Body of pancreas (tissue), 4 donors: ENCODE measurements at regions not wholly inside any gene's neighbourhood (a gene's known extent, or its start where the extent isn't known, plus 50 kb on each side); places are given as distances from the start of the nearest gene placed in this dataset.

Experiments
- ATAC-seq: fragments of 150-250 bp; one replicate; pipeline ENCODE4 v1.9.1; 2016
- DNase-seq, 4 donors: peaks; one replicate each; pipeline ENCODE4 v3.0.0-alpha.2; 2019
- H3K27ac ChIP-seq, 4 donors: fragments of 200-600 bp; sonication (generic); 1 replicate in 3 of 4; 2 replicates in 1 of 4; pipeline versions ENCODE4 v1.5.1 to v1.6.1; 2016 to 2019; ENCODE audit warnings: mild to moderate bottlenecking in 1 of 4, mixed read lengths in 1 of 4, moderate library complexity in 1 of 4
- H3K27me3 ChIP-seq, 2 donors: fragments of 200-600 bp; sonication (generic); one replicate each; pipeline ENCODE4 v1.6.0; 2016; ENCODE audit warnings: mild to moderate bottlenecking in 1 of 2
- H3K36me3 ChIP-seq, 2 donors: fragments of 200-600 bp; sonication (generic); replicated peaks in 1 of 2; 2 replicates each; pipeline ENCODE4 v1.5.1; 2016; ENCODE audit warnings: low read depth in 2 of 2; ENCODE audit not compliant: insufficient read depth in 1 of 2
- H3K4me1 ChIP-seq: fragments of 200-600 bp; sonication (generic); one replicate; pipeline ENCODE4 v1.6.0; 2016
- H3K4me3 ChIP-seq, 2 donors: fragments of 200-600 bp; sonication (generic); 1 replicate in 1 of 2; 2 replicates in 1 of 2; pipeline ENCODE4 v1.5.1; 2016 to 2019
- H3K9me3 ChIP-seq, 3 donors: fragments of 200-600 bp; sonication (generic); 1 replicate in 2 of 3; 2 replicates in 1 of 3; pipeline ENCODE4 v1.5.1; 2016
- POLR2A ChIP-seq, 3 donors: fragments of 450-650 bp; IDR thresholded peaks; one replicate each; pipeline ENCODE4 v1.6.1; 2016; ENCODE audit warnings: antibody characterized with exemption in 3 of 3, mild to moderate bottlenecking in 2 of 3
- WGBS, 2 donors: methylation state at CpG; one replicate each; pipeline ENCODE4 v1.1.5; 2017; 5-methylcytosine and 5-hydroxymethylcytosine counted together
- intact Hi-C: fragments of 100-400 bp; cut with DNase I; formaldehyde crosslinking; loops from one replicate; pipeline ENCODE4 v1.15.1; 2023
- TF ChIP-seq, protein P1 (sequence below), 7 experiments: fragments of 450-650 bp in 4 of 7; fragments of 200-600 bp in 3 of 7; sonication (generic) in 3 of 7; IDR thresholded peaks; one replicate each; pipeline ENCODE4 v1.5.1; 2016 to 2019; ENCODE audit warnings: antibody characterized with exemption in 7 of 7

DNA sequence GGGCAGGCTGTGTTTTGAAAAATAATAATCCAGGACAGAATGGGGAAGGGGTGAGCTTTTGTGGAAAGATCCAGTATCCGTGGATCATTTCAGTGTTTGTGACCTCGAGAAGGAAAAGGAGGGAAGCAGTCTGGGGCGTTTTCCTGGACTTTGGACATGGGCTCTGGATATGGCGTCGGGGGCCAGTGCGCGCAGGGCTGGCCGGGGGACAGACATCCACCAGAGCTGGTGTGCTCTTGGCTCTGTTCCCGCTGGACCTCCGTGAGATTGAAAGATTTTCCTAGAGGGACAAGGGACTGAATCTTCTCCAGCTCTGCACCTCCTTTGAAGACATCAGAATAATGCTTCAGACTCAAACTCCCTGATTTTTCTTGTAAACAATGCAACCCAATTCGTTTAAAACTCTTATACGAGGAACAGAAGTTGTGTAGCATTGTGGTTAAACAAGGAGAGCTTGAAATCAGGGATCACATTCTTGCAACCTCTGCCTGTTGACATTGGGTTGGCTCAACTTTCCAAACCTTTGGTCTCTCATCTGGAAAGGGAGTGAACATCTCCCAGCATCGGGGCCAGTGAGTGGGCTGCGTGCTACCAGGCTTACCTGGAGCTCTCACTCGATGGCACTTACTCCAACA lies 75.9 kb downstream of the C16orf95 start:
- Histone ChIP-seq H3K9me3 (no peaks in the 10 kb centered on the region), H3K36me3 (no peaks in the 10 kb centered on the region), H3K27ac (no peak overlapping the region), H3K27me3 (no peaks in the 10 kb centered on the region), H3K4me3 (no peak overlapping the region), H3K4me1 (no peaks in the 10 kb centered on the region)
- TF ChIP-seq POLR2A (IDR thresholded peaks at IDR 0.05): no peak
- TF ChIP-seq, protein P1, sequence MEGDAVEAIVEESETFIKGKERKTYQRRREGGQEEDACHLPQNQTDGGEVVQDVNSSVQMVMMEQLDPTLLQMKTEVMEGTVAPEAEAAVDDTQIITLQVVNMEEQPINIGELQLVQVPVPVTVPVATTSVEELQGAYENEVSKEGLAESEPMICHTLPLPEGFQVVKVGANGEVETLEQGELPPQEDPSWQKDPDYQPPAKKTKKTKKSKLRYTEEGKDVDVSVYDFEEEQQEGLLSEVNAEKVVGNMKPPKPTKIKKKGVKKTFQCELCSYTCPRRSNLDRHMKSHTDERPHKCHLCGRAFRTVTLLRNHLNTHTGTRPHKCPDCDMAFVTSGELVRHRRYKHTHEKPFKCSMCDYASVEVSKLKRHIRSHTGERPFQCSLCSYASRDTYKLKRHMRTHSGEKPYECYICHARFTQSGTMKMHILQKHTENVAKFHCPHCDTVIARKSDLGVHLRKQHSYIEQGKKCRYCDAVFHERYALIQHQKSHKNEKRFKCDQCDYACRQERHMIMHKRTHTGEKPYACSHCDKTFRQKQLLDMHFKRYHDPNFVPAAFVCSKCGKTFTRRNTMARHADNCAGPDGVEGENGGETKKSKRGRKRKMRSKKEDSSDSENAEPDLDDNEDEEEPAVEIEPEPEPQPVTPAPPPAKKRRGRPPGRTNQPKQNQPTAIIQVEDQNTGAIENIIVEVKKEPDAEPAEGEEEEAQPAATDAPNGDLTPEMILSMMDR (IDR thresholded peaks at IDR 0.05): no peak
- 68 to 70% methylated on average over 14 to 15 of the region's 15 CpGs for WGBS, 2 donors
- DNase-seq (no peak), ATAC-seq (no peak)
- intact Hi-C loops: no loop called here

DNA sequence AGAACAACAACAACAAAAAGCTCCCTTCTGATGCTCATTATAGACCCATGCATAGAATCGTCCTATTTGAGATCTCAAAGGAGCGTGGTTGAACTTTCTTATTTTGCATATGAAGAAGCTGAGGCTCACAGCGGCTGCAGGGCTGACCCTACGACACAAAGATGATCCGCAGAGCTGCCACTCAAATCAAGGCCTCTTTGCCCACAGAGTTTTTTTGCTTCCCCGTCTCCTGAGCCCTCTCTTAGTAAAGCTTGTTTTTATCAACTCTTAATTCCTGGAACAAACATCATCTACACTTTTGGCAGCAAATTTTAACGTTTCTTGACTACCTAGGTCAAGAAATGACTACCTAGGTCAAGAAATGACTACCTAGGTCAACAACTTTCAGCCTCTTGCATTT lies 73.7 kb downstream of the C16orf95 start:
- H3K4me1 ChIP-seq: no peaks in the 10 kb centered on the region
- no peaks in the 10 kb centered on the region for H3K36me3 ChIP-seq
- no peak overlapping the region for H3K4me3 ChIP-seq
- TF ChIP-seq POLR2A (IDR thresholded peaks at IDR 0.05): no peak
- TF ChIP-seq, protein P1 (IDR thresholded peaks at IDR 0.05): no peak
- H3K27ac ChIP-seq: no peak overlapping the region
- H3K9me3 ChIP-seq: no peaks in the 10 kb centered on the region
- 71 to 75% methylated on average over 7 of the region's 7 CpGs for WGBS, 2 donors
- intact Hi-C loops: no loop called here
- no peaks in the 10 kb centered on the region for H3K27me3 ChIP-seq
- no peak for ATAC-seq
- no peak for DNase-seq

DNA sequence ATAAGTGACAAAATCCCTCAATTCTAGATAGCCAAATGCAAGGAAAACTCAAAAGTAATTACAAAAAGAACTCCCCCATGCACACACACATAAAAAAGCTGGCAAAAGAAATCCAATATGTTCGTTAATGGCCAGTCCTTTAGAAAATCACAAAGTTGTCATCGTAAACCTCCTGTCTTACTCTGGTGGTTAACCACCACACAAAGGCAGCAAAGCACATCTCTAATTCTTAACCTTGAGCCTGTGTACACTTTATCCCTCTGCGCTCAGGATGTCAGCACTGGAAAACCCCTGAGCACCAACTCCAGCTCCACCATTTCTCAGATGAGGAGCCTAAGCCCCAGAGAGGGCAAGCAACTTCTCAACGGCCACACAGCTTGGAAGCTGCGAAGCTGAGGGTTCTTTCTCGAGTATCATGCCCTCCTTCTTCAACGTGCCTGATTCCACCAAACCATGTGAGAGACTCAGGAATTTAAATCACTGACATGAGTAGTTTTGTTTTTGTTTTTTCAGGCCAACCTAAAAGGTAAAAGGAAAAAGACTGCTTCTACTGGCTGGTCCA lies 72.5 kb downstream of the C16orf95 start:
- intact Hi-C loops: no loop called here
- TF ChIP-seq, protein P1 (IDR thresholded peaks at IDR 0.05): no peak
- TF ChIP-seq POLR2A (IDR thresholded peaks at IDR 0.05): no peak
- ATAC-seq (no peak), DNase-seq (no peak)
- Histone ChIP-seq H3K36me3 (no peaks in the 10 kb centered on the region), H3K27me3 (no peaks in the 10 kb centered on the region), H3K9me3 (no peaks in the 10 kb centered on the region), H3K27ac (no peak overlapping the region), H3K4me3 (no peak overlapping the region), H3K4me1 (no peaks in the 10 kb centered on the region)
- WGBS, 2 donors: 65 to 78% methylated on average over 7 of the region's 7 CpGs

DNA sequence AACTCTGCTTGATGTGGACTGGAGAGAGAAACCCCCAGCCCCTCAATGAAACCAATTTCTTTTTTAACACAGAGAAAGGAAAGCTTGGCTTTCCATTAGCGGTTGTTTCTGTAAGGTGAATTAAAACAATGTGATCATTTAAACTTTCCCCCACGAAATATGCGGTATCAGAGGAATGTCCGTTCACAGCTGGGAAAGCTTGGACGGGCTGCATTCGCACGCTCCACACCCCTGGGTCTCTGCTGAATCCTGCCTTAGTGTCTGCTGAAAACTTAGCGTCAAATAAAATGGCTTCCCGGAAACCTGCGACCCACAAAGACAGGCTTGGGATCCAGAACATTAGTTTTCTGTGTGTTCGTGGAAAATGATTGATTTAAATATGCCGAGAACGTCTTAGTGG lies 71.7 kb downstream of the C16orf95 start:
- Histone ChIP-seq H3K9me3 (no peaks in the 10 kb centered on the region), H3K4me1 (no peaks in the 10 kb centered on the region), H3K27me3 (no peaks in the 10 kb centered on the region), H3K27ac (no peak overlapping the region), H3K4me3 (no peak overlapping the region), H3K36me3 (no peaks in the 10 kb centered on the region)
- ATAC-seq (no peak), DNase-seq (no peak)
- 83 to 86% methylated on average over 13 of the region's 13 CpGs for WGBS, 2 donors
- TF ChIP-seq, protein P1 (IDR thresholded peaks at IDR 0.05): no peak
- no peak for TF ChIP-seq POLR2A (IDR thresholded peaks at IDR 0.05)
- intact Hi-C loops: no loop called here
